ENCODE measurements at regions not wholly inside any gene's neighbourhood (a gene's known extent, or its start where the extent isn't known, plus 50 kb on each side); places are given as distances from the start of the nearest gene placed in this dataset.

- Histone ChIP-seq H3K4me3 (ENCODE audit: severe bottlenecking) (no peak overlapping the region), H3K27ac (ENCODE audit: poor library complexity, severe bottlenecking) (no peak overlapping the region), H3K27me3 (ENCODE audit: insufficient read depth, poor library complexity, severe bottlenecking) (no peaks in the 10 kb centered on the region), H3K9me3 (ENCODE audit: severe bottlenecking) (no peaks in the 10 kb centered on the region), H3K36me3 (ENCODE audit: low read depth) (no peaks in the 10 kb centered on the region), H3K4me1 (ENCODE audit: insufficient read depth, poor library complexity, severe bottlenecking) (no peaks in the 10 kb centered on the region)
- no peak for TF ChIP-seq CTCF (IDR thresholded peaks at IDR 0.05; ENCODE audit: poor library complexity, severe bottlenecking)
- ATAC-seq (ENCODE audit: low read depth) (no peak), DNase-seq (ENCODE audit: low spot score) (no peak)
Observed at GRCh38 chr9:11749396-11749795, 943.8 kb upstream of the TYRP1 start.

- Histone ChIP-seq H3K4me1 (ENCODE audit: insufficient read depth, poor library complexity, severe bottlenecking) (no peaks in the 10 kb centered on the region), H3K27ac (ENCODE audit: poor library complexity, severe bottlenecking) (no peak overlapping the region), H3K27me3 (ENCODE audit: insufficient read depth, poor library complexity, severe bottlenecking) (no peaks in the 10 kb centered on the region), H3K4me3 (ENCODE audit: severe bottlenecking) (no peak overlapping the region), H3K36me3 (ENCODE audit: low read depth) (no peaks in the 10 kb centered on the region), H3K9me3 (ENCODE audit: severe bottlenecking) (no peaks in the 10 kb centered on the region)
- no peak for DNase-seq (ENCODE audit: low spot score)
- no peak for ATAC-seq (ENCODE audit: low read depth)
- TF ChIP-seq CTCF (IDR thresholded peaks at IDR 0.05; ENCODE audit: poor library complexity, severe bottlenecking): no peak
Observed at GRCh38 chr9:11755951-11756350, 937.2 kb upstream of the TYRP1 start.

- DNase-seq (ENCODE audit: low spot score) (no peak), ATAC-seq (ENCODE audit: low read depth) (no peak)
- Histone ChIP-seq H3K4me3 (ENCODE audit: severe bottlenecking) (no peak overlapping the region), H3K9me3 (ENCODE audit: severe bottlenecking) (no peaks in the 10 kb centered on the region), H3K4me1 (ENCODE audit: insufficient read depth, poor library complexity, severe bottlenecking) (no peaks in the 10 kb centered on the region), H3K27ac (ENCODE audit: poor library complexity, severe bottlenecking) (no peak overlapping the region), H3K27me3 (ENCODE audit: insufficient read depth, poor library complexity, severe bottlenecking) (no peaks in the 10 kb centered on the region), H3K36me3 (ENCODE audit: low read depth) (no peaks in the 10 kb centered on the region)
- TF ChIP-seq CTCF (IDR thresholded peaks at IDR 0.05; ENCODE audit: poor library complexity, severe bottlenecking): no peak
Observed at GRCh38 chr9:11757408-11757807, 935.8 kb upstream of the TYRP1 start.

GRCh38 chr9:11758016-11758415 is 935.2 kb upstream of the TYRP1 start:
- ATAC-seq (ENCODE audit: low read depth): no peak
- Histone ChIP-seq H3K9me3 (ENCODE audit: severe bottlenecking) (no peaks in the 10 kb centered on the region), H3K4me1 (ENCODE audit: insufficient read depth, poor library complexity, severe bottlenecking) (no peaks in the 10 kb centered on the region), H3K4me3 (ENCODE audit: severe bottlenecking) (no peak overlapping the region), H3K36me3 (ENCODE audit: low read depth) (no peaks in the 10 kb centered on the region), H3K27me3 (ENCODE audit: insufficient read depth, poor library complexity, severe bottlenecking) (no peaks in the 10 kb centered on the region), H3K27ac (ENCODE audit: poor library complexity, severe bottlenecking) (no peak overlapping the region)
- no peak for DNase-seq (ENCODE audit: low spot score)
- no peak for TF ChIP-seq CTCF (IDR thresholded peaks at IDR 0.05; ENCODE audit: poor library complexity, severe bottlenecking)

GRCh38 chr9:11779971-11780370 is 913.2 kb upstream of the TYRP1 start:
- Histone ChIP-seq H3K27ac (ENCODE audit: poor library complexity, severe bottlenecking) (no peak overlapping the region), H3K9me3 (ENCODE audit: severe bottlenecking) (no peaks in the 10 kb centered on the region), H3K4me3 (ENCODE audit: severe bottlenecking) (no peak overlapping the region), H3K36me3 (ENCODE audit: low read depth) (no peaks in the 10 kb centered on the region), H3K4me1 (ENCODE audit: insufficient read depth, poor library complexity, severe bottlenecking) (no peaks in the 10 kb centered on the region), H3K27me3 (ENCODE audit: insufficient read depth, poor library complexity, severe bottlenecking) (no peaks in the 10 kb centered on the region)
- DNase-seq (ENCODE audit: low spot score) (no peak), ATAC-seq (ENCODE audit: low read depth) (no peak)
- TF ChIP-seq CTCF (IDR thresholded peaks at IDR 0.05; ENCODE audit: poor library complexity, severe bottlenecking): no peak

Measured in RWPE2 (cell line).